ENCODE measurements at regions not wholly inside any gene's neighbourhood (a gene's known extent, or its start where the extent isn't known, plus 50 kb on each side); places are given as distances from the start of the nearest gene placed in this dataset.

- ATAC-seq (no peak), DNase-seq (no peak)
- no peak for TF ChIP-seq CTCF (IDR thresholded peaks at IDR 0.05)
- Histone ChIP-seq H3K4me3 (no peak overlapping the region), H3K9me3 (no peaks in the 10 kb centered on the region), H3K27ac (no peak overlapping the region), H3K36me3 (no peaks in the 10 kb centered on the region), H3K4me1 (no peaks in the 10 kb centered on the region), H3K27me3 (no peaks in the 10 kb centered on the region)
- intact Hi-C loops (cut with DNase I), result no loop called here
These were observed 106.6 kb upstream of the H2AZ1 start for GRCh38 chr4:100056701-100057100.

- Histone ChIP-seq H3K4me1 (no peaks in the 10 kb centered on the region), H3K4me3 (no peak overlapping the region), H3K9me3 (no peaks in the 10 kb centered on the region), H3K27me3 (no peaks in the 10 kb centered on the region), H3K36me3 (no peaks in the 10 kb centered on the region), H3K27ac (no peak overlapping the region)
- ATAC-seq, result no peak
- intact Hi-C loops (cut with DNase I), result no loop called here
- DNase-seq, result no peak
- TF ChIP-seq CTCF (IDR thresholded peaks at IDR 0.05), result no peak
These were observed 104.0 kb upstream of the H2AZ1 start for GRCh38 chr4:100054071-100054470.

- DNase-seq (no peak), ATAC-seq (no peak)
- TF ChIP-seq CTCF (IDR thresholded peaks at IDR 0.05), result no peak
- intact Hi-C loops (cut with DNase I), result no loop called here
- Histone ChIP-seq H3K27me3 (no peaks in the 10 kb centered on the region), H3K27ac (no peak overlapping the region), H3K36me3 (no peaks in the 10 kb centered on the region), H3K9me3 (no peaks in the 10 kb centered on the region), H3K4me1 (no peaks in the 10 kb centered on the region), H3K4me3 (no peak overlapping the region)
These were observed 99.8 kb upstream of the H2AZ1 start for GRCh38 chr4:100049872-100050271.

GRCh38 chr4:100042711-100043110 lies 92.6 kb upstream of the H2AZ1 start:
- DNase-seq, result no peak
- no peaks in the 10 kb centered on the region for H3K4me1 ChIP-seq

GRCh38 chr4:100042235-100042634 lies 92.2 kb upstream of the H2AZ1 start:
- ATAC-seq (peak; percentile 84), DNase-seq (no peak)
- H3K9me3 ChIP-seq, result no peaks in the 10 kb centered on the region
- H3K36me3 ChIP-seq, result no peaks in the 10 kb centered on the region
- no peak overlapping the region for H3K27ac ChIP-seq
- H3K4me3 ChIP-seq, result no peak overlapping the region
- H3K27me3 ChIP-seq, result no peaks in the 10 kb centered on the region
- no peak for TF ChIP-seq CTCF (IDR thresholded peaks at IDR 0.05)
- intact Hi-C loops (cut with DNase I), result no loop called here
- no peaks in the 10 kb centered on the region for H3K4me1 ChIP-seq

More at GRCh38 chr4:100042711-100043110, 92.6 kb upstream of the H2AZ1 start:
- ATAC-seq, result no peak
- TF ChIP-seq CTCF (IDR thresholded peaks at IDR 0.05), result no peak
- H3K4me3 ChIP-seq, result no peak overlapping the region
- no peaks in the 10 kb centered on the region for H3K36me3 ChIP-seq
- H3K27ac ChIP-seq, result no peak overlapping the region
- intact Hi-C loops (cut with DNase I), result no loop called here
- H3K27me3 ChIP-seq, result no peaks in the 10 kb centered on the region
- no peaks in the 10 kb centered on the region for H3K9me3 ChIP-seq
